Stimulated activated CD4-positive, alpha-beta T cell treated with anti-CD3 and anti-CD28 coated beads, Interleukin-1b, Interleukin-23, amount 100 ng/mL, for 1 hour (primary cell): ENCODE measurements at regions not wholly inside any gene's neighbourhood (a gene's known extent, or its start where the extent isn't known, plus 50 kb on each side); places are given as distances from the start of the nearest gene placed in this dataset.
"Not testable (repeated sequence)": the region's sequence is repeated elsewhere in the genome, so short reads cannot be mapped to it uniquely, and the experiment has no call there.

ENCODE experiments used
- DNase-seq, 2 donors: peaks; one replicate each; pipeline ENCODE4 v3.0.0-alpha.2; 2020; ENCODE audit warnings: low read depth in 2 of 2

GRCh38 chr15:44849701-44850403 lies 106.6 kb upstream of the TERB2 start:
- not testable (repeated sequence) for DNase-seq

GRCh38 chr15:44853304-44853950 lies 103.1 kb upstream of the TERB2 start:
- DNase-seq: peak; percentile 17 to 55

- not testable (repeated sequence) for DNase-seq
These were observed 101.8 kb upstream of the TERB2 start for GRCh38 chr15:44854696-44855095.

- not testable (repeated sequence) for DNase-seq
These were observed 100.2 kb upstream of the TERB2 start for GRCh38 chr15:44856284-44856683.

GRCh38 chr15:44857164-44857710 lies 99.2 kb upstream of the TERB2 start:
- DNase-seq: not testable (repeated sequence)

GRCh38 chr15:44859088-44859487 lies 97.4 kb upstream of the TERB2 start:
- DNase-seq: not testable (repeated sequence)

GRCh38 chr15:44860168-44860567 lies 96.3 kb upstream of the TERB2 start:
- not testable (repeated sequence) for DNase-seq

GRCh38 chr15:44861439-44861910 lies 95.0 kb upstream of the TERB2 start:
- DNase-seq: no peak

GRCh38 chr15:44861917-44862316 lies 94.6 kb upstream of the TERB2 start:
- no peak for DNase-seq

- not testable (repeated sequence) for DNase-seq
These were observed 93.6 kb upstream of the TERB2 start for GRCh38 chr15:44862866-44863265.

GRCh38 chr15:44868100-44868499 lies 88.4 kb upstream of the TERB2 start:
- not testable (repeated sequence) for DNase-seq

GRCh38 chr15:44870125-44870524 lies 86.4 kb upstream of the TERB2 start:
- DNase-seq: not testable (repeated sequence)

- no peak for DNase-seq
These were observed 83.4 kb upstream of the TERB2 start for GRCh38 chr15:44873103-44873502.

GRCh38 chr15:44879066-44879465 lies 77.4 kb upstream of the TERB2 start:
- DNase-seq: no peak

- DNase-seq: no peak
These were observed 74.0 kb upstream of the TERB2 start for GRCh38 chr15:44882499-44882968.

- DNase-seq: no peak
These were observed 73.1 kb upstream of the TERB2 start for GRCh38 chr15:44883199-44883877.

- not testable (repeated sequence) for DNase-seq
These were observed 57.4 kb upstream of the TERB2 start for GRCh38 chr15:44898890-44899651.

GRCh38 chr15:44899775-44900174 lies 56.7 kb upstream of the TERB2 start:
- not testable (repeated sequence) for DNase-seq

- DNase-seq: not testable (repeated sequence)
These were observed 55.7 kb upstream of the TERB2 start for GRCh38 chr15:44900796-44901195.

GRCh38 chr15:44903281-44903680 lies 53.2 kb upstream of the TERB2 start:
- not testable (repeated sequence) for DNase-seq

GRCh38 chr15:44904651-44905340 lies 51.7 kb upstream of the TERB2 start:
- not testable (repeated sequence) for DNase-seq
